Neural crest cell (in vitro differentiated cells): ENCODE measurements at regions not wholly inside any gene's neighbourhood (a gene's known extent, or its start where the extent isn't known, plus 50 kb on each side); places are given as distances from the start of the nearest gene placed in this dataset.
A peak's percentile ranks its signal among the peaks of the same experiment; 100 is the strongest.

Experiments
- DNase-seq: peaks from one replicate; pipeline ENCODE4 v3.0.0; 2021; ENCODE audit warnings: low read depth, mixed read lengths, low spot score
- H3K27ac Mint-ChIP-seq: one replicate; pipeline ENCODE4 v1.8.0; 2021; ENCODE audit warnings: mild to moderate bottlenecking, mixed read lengths; ENCODE audit not compliant: unreplicated experiment
- H3K27me3 Mint-ChIP-seq: 2 replicates; pipeline ENCODE4 v1.8.0; 2021; ENCODE audit warnings: low read depth, mild to moderate bottlenecking, mixed read lengths
- H3K36me3 Mint-ChIP-seq: 2 replicates; pipeline ENCODE4 v1.8.0; 2021; ENCODE audit warnings: low read depth, mild to moderate bottlenecking, mixed read lengths
- H3K4me1 Mint-ChIP-seq: 2 replicates; pipeline ENCODE4 v1.8.0; 2021; ENCODE audit warnings: mixed read lengths
- H3K4me3 Mint-ChIP-seq: one replicate; pipeline ENCODE4 v1.8.0; 2021; ENCODE audit warnings: mild to moderate bottlenecking, mixed read lengths
- H3K9me3 Mint-ChIP-seq: 2 replicates; pipeline ENCODE4 v1.8.0; 2021; ENCODE audit warnings: mixed read lengths
- TF ChIP-seq, protein P1 (sequence below): fragments of 200-600 bp; sonication (generic); conservative IDR thresholded peaks from 2 replicates; pipeline ENCODE4 v1.5.0; 2021; ENCODE audit warnings: antibody characterized with exemption, mild to moderate bottlenecking

- Mint-ChIP-seq H3K9me3 (peaks cover 3% of the 10 kb centered on the region), H3K36me3 (peaks cover 2% of the 10 kb centered on the region), H3K4me1 (no peaks in the 10 kb centered on the region), H3K27ac (no peak overlapping the region), H3K27me3 (no peaks in the 10 kb centered on the region), H3K4me3 (no peak overlapping the region)
- no peak for DNase-seq
- TF ChIP-seq, protein P1, sequence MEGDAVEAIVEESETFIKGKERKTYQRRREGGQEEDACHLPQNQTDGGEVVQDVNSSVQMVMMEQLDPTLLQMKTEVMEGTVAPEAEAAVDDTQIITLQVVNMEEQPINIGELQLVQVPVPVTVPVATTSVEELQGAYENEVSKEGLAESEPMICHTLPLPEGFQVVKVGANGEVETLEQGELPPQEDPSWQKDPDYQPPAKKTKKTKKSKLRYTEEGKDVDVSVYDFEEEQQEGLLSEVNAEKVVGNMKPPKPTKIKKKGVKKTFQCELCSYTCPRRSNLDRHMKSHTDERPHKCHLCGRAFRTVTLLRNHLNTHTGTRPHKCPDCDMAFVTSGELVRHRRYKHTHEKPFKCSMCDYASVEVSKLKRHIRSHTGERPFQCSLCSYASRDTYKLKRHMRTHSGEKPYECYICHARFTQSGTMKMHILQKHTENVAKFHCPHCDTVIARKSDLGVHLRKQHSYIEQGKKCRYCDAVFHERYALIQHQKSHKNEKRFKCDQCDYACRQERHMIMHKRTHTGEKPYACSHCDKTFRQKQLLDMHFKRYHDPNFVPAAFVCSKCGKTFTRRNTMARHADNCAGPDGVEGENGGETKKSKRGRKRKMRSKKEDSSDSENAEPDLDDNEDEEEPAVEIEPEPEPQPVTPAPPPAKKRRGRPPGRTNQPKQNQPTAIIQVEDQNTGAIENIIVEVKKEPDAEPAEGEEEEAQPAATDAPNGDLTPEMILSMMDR, result no peak
Observed at GRCh38 chr6:166045173-166045859, 122.3 kb downstream of the TBXT start.

GRCh38 chr6:166041277-166041676 lies 126.4 kb downstream of the TBXT start:
- no peak for DNase-seq
- H3K9me3 Mint-ChIP-seq, result peaks cover 21% of the 10 kb centered on the region
- H3K4me1 Mint-ChIP-seq, result no peaks in the 10 kb centered on the region
- TF ChIP-seq, protein P1, result no peak
- H3K36me3 Mint-ChIP-seq, result peaks cover 9% of the 10 kb centered on the region
- H3K27me3 Mint-ChIP-seq, result no peaks in the 10 kb centered on the region
- no peak overlapping the region for H3K4me3 Mint-ChIP-seq
- no peak overlapping the region for H3K27ac Mint-ChIP-seq

DNA sequence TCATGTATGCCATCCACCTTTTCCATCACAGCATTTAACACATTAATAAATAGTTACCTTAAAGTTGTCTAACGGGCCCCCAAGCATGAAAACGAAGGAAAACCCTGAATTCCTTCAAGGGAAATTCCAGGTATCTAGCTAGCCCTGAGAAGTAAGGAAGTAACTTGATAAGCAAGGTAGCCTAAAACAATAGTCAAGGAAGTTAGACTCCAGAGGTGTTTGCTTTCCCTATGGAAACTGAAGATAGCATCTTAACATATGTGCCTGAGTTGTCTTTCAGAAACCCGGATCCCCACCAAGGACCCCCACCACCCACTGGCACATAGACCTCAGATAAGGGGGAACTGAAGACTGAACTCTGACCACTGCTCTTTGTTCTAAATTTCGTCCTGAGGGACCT lies 127.4 kb downstream of the TBXT start:
- DNase-seq, result no peak
- Mint-ChIP-seq H3K27me3 (no peaks in the 10 kb centered on the region), H3K4me3 (no peak overlapping the region), H3K9me3 (peaks cover 21% of the 10 kb centered on the region), H3K36me3 (peaks cover 9% of the 10 kb centered on the region), H3K4me1 (no peaks in the 10 kb centered on the region), H3K27ac (no peak overlapping the region)
- TF ChIP-seq, protein P1, result no peak

GRCh38 chr6:166036316-166037095 lies 131.1 kb downstream of the TBXT start:
- no peaks in the 10 kb centered on the region for H3K27me3 Mint-ChIP-seq
- H3K36me3 Mint-ChIP-seq, result peaks cover 7% of the 10 kb centered on the region
- TF ChIP-seq, protein P1, result no peak
- H3K9me3 Mint-ChIP-seq, result peaks cover 21% of the 10 kb centered on the region
- H3K4me1 Mint-ChIP-seq, result peaks cover 9% of the 10 kb centered on the region
- no peak overlapping the region for H3K4me3 Mint-ChIP-seq
- no peak overlapping the region for H3K27ac Mint-ChIP-seq
- no peak for DNase-seq

GRCh38 chr6:166032366-166033200 lies 135.1 kb downstream of the TBXT start:
- Mint-ChIP-seq H3K9me3 (peaks cover 12% of the 10 kb centered on the region), H3K36me3 (no peaks in the 10 kb centered on the region), H3K27me3 (peaks cover 2% of the 10 kb centered on the region), H3K4me3 (no peak overlapping the region), H3K27ac (no peak overlapping the region), H3K4me1 (peaks cover 11% of the 10 kb centered on the region)
- TF ChIP-seq, protein P1, result peak; percentile 42
- no peak for DNase-seq
